GM18868 (cell line): ENCODE measurements at regions not wholly inside any gene's neighbourhood (a gene's known extent, or its start where the extent isn't known, plus 50 kb on each side); places are given as distances from the start of the nearest gene placed in this dataset.
A peak's percentile ranks its signal among the peaks of the same experiment; 100 is the strongest.

Experiments
- ATAC-seq: cut with Tn5 transposase; IDR thresholded peaks from one replicate; pipeline ENCODE4 v1.9.1; 2021; ENCODE audit warnings: mild to moderate bottlenecking, moderate library complexity; ENCODE audit not compliant: unreplicated experiment

DNA sequence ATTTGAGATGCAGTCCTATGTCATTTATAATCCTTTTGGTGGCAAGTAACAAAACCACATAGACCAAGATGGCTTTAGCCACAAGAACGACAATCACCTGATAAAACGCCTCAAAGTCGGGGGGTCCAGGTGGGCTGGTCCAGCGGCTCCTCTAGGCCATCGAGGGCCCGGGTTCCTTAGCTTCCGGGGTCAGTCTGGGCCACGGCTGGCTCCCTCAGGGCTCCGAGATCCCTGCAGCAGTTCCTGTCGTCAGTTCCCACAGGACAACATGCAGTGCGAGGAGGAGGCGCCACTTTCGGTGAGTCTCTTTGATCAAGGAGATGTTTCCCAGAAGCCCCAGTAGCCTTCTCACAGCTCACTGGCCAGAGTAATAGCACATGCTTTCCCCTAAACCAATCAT, 574.6 kb downstream of the AACS start:
- no peak for ATAC-seq

DNA sequence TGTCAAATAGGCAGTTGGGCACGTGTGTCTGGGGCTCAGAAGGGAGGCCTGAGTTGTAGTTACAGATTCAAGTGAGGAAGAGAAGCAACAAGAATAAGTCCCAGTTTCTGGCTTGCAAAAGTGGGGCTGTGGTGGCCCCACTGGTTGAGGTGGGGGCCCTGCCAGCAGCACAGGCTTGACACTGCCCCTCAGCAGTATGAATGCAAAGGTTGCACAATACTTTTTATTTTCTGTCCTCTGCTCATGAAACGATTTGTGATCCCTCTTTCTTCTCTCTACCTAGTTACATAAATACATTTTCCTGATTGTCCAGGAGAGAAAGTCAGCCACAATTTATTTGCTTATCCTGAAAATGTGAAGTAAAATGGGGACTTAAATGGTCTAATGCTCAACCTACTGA, 577.8 kb downstream of the AACS start:
- no peak for ATAC-seq

DNA sequence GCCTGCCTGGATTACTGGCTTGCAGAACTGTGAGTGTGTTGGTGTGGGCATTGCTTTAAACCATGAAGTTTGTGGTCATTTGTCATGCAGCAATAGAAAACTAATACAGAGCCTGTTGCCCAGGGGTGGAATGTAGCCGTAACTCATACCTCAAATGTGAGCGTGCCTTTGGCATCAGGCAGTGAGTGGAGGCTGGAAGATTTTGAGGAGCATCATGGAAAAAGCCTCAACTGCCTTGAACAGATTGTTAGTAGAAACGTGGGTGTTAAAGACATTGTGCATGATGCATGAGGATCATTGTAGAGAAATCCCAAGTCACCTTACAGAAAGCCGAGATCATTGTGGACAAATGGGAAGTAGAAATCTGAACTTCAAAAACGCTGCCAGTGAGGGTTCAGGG, 580.5 kb downstream of the AACS start:
- ATAC-seq, result no peak

DNA sequence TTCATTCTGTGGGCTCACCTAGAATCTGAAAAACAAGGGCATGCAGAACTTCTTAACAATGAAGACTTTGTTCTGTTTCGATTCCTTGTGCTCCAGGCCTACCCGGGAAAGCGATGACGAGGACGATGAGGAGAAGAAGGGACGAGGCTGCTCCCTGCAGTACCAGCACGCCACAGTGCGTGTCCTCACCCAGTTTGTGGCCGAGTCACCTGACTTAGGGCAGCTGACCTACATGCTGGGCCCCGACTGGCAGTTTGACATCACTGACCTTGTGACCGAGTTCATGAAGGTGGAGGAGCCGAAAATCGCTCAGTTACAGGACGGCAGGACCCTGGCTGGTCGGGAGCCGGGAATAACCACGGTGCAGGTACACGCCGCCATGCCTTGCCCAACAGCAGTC, 585.4 kb downstream of the AACS start:
- no peak for ATAC-seq

DNA sequence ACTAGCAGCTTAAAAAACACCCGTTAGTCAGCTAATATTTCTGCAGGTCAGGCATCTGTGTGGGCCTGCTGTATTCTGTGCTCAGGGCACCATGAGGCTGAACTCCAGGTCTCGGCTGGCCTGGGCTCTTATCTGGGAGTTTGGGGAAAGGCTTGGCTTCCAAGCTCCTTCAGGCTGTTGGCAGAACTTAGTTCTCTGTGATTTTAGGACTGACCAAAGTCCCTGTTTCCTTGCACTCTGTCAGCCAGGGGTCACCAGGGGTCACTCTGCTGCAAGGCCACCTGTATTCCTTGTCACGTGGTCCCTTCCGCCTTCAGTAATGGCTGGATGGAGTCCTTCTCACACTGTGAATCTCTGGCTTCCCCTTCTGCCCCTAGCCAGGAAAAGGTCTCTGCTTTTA, 586.4 kb downstream of the AACS start:
- ATAC-seq, result no peak

DNA sequence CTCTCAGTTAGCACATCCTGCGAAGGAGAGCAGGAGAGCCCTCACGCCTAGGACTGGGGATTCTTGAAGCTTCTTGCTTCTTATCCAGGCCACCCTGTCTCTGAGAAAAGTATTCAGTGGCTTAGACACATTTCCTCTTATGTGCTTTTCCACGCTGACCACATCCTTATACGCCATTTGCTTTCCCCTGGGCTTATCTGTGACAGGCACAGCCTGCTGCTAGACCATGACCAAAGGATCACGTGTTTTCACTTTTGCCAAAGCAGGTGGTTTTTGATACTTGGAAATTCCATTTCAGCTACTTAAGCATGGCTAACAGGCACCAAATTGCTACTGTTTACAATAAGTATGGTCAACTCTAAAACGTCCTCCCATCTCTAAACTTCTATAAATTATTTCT, 587.4 kb downstream of the AACS start:
- ATAC-seq, result no peak

DNA sequence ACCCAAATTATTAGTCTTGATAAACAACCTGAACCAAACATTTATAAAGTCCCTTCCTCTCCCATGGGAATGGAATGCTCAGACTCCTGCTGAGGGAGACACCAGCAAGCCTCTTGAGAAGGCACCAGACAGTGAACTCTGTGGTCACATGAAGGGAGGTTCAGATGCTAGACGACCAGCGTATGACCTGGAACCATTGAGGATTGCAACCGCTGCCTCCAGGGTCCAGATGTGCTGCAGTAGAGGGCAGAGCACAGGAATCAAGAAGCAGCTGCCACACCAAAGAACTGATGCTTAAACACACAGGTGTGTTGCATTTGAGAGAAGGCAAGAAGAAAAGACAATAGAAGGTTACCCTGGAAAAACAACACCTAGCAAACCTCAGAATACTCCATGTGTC, 592.4 kb downstream of the AACS start:
- ATAC-seq, result no peak

DNA sequence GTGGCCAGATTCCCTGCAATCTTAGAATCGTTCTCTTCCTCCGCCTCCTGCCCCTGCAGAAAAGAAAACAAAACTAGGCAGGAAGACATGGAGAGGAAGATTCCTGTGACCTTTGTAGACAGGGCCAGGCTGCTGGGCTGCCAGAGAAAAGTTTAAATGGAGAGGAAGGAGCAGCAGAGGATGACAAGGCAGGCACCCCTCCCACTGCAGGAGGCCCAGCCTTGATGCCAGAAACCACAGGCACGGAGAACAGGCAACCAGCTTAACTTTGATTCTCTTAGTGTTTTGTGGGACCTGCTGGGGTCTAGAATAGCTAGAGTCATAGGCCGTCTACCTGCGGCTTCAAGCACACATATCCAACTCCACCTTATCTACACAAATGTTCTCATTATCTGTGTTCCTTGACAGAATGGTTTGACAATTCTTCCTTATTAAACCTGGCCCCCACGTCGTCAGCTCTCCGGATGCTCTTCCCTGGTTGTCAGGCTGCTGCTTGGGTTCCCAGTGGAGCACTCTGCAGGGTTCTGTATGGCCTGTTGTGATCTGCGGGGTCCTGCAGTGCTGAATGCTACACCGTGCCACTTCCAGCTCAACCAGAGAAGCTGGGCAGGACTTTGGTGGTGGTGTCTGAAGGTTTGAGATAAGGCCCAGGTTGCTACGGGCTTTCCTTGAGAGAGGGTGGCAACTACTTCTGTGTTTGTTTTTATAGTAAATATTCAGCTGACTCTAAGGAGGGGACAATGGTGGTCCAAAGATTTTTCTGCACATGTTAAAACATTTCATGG, 609.5 kb downstream of the AACS start:
- no peak for ATAC-seq

DNA sequence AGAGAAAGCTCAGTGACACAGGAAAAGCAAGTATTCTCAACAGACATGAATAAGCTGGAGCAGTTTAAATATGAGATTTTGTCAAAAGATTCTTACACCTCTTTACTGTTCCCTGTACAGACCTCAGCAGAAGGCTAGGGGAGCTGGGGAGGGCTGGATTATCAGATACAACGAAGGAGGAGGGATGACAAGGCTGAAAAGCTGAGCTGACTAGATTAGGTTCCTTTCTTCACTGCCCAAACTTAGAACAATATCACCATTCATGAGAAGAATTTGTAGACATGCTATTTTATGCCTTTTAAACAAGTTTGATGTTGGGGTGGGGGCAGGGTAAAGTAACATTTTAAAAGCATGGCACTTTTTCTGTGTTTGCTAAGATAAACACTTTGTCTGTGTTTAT, 611.1 kb downstream of the AACS start:
- ATAC-seq, result no peak

DNA sequence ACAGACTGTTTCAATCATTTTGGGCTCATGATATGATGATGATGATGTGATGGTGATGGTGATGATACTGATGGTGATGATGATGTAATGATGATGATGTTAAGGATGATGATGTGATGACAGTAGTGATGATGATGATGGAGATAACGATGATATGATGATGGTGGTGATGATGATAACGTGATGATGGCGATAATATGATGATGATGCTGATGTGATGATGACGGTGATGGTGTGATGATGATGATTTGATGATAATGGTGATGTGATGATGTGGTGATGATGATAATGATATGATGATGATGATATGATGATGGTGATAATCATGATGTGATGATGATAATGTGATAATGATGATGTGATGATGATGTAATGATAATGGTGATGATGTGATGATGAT, 612.6 kb downstream of the AACS start:
- no peak for ATAC-seq

DNA sequence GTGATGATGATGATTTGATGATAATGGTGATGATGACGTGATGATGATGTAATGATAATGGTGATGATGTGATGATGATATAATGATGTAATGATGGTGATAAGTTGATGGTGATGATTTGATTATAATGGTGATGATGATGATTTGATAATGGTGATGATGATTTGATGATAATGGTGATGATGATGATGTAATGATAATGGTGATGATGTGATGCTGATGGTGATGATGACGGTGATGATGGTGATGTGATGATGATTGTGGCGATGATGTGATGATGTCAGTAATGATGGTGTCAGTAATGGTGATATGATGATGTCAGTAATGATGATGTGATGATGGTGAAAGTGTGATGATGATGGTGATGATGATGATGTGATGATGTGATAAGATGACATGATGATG, 613.4 kb downstream of the AACS start:
- ATAC-seq, result no peak

DNA sequence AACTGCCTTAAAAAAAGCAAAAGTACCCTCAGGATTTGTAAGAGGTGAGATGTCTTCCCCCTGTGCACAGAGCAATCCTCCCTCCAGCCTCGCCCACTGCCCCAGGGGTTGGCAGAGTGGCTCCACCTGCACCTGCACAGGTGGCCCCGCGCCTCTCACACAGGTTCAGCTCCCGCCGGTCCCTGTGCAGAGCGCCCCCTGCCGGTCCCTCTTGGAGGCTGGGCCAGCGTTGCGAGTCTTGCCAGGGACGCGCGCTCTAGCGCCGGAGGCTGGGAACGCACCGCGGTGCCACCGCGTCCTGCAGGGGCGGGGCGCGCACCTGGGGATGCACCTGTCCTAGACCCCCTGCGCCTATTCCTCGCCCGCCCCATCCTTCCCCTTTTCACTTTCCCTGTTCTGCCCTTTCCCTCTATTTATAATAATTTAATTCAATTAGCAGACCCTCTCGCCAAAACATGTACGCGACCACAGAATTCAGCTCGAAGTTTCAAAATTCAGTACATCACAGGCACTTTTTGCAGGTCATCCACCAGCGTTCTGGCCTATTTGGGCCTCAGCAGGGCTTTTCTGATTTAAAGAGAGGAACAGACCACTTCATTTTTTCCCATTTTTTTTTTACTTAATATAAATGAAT, 618.6 kb downstream of the AACS start:
- peak; percentile 95 for ATAC-seq

DNA sequence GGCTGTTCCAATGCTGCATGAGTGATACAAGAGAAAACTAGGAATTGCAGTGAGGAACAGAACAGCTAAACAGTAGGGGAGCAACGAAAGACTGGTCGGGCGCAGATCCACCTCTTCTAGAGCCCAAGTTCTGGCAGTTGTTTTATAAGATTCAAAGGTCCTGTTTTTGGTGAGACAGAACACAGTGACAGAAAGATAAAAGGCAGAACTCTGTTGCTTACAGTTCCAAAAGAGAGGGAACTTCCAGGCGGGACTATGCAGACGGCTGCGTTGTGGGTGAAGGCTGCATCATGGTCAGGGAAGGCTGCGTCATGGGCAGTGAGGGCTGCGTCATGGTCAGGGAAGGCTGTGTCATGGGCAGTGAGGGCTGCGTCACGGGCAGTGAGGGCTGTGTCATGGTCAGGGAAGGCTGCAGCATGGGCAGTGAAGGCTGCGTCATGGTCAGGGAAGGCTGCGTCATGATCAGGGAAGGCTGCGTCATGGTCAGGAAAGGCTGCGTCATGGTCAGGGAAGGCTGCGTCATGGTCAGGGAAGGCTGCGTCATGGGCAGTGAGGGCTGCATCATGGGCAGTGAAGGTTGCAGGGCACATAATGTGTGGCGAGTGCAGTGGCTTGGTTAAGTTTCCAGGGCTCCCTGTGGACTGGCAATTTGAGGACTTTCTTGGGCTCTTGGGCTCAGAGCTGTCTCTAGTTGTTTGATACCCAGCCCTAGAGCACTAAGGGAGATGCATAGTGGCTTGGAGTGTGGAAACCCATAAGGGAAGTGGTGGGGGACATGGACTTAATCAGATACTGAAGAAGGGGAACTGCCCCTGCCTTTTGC, 619.9 kb downstream of the AACS start:
- no peak for ATAC-seq

DNA sequence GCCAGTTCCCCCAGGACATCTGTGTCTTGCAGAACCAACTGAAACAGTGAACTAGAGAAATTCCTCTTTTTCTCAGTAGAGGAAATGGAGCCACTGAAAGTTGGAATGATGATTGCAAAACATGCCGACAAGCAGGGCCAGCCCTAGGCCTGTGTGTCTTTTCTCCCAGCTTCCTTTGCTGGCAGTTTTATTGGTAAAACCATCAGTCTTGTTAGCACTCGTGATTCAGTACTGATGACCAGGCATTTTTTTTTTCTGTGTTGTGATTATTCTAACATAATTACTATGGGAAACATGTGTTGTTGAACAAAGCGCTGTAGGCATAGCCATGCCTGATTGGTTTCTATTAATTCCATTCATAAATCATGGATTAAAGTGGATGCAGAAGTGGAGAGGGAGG, 620.7 kb downstream of the AACS start:
- ATAC-seq, result no peak

DNA sequence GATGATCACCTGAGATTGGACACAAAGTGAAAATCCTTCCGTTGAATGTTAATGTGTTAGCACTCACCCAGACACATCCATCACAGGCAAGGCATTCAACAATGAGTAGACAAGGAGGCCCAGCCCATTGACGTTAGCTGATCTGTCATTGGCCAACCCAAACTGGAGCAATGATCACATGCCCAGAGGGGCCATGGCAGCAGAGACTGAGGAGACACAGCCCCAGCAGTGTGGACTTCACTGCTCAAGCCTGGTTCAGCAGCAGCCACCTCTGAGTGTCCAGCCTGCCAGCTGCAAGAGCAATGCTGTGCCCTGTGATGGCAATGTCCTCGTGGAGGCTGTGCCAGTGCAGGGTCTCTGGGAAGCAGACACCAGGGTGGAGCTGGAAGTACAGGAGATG, 622.2 kb downstream of the AACS start:
- no peak for ATAC-seq

DNA sequence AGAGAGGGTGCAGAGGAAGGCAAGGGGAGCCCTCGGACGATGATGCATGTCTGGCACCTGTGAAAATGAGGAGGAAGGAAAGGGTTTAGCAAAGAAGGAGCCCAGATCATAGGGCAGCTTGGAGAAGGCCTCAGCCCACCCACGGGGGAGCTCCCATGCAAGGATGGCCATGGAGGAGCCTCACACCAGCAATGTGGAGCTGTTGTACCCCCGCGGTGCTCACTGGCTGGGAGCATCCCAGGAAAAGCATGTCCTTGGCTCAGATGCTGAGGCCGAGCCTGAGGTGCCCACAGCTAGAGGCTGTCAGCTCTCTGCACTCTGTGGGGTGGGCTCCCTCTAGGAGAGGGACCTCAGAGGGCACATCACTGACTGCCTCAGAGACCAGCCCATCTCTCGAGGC, 622.6 kb downstream of the AACS start:
- ATAC-seq, result no peak

DNA sequence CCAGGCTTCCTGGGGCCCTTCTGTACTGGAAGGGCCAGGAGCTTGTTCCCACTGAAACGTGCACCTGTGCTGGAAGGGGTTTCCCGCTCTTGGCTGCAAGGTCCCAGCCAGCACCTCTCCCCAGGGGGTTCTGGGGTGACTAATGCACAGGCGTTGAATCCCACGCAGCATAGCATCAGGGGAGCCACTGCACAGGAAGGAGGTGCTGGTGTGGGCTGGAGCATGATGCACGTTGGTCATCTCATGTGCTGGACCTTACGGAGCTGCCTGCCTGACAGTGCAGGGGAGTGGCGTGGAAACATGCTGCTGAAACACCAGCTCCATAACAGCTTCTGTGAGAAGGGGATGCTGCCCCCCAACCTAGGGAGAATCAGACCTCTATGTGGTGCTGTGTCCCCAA, 623.0 kb downstream of the AACS start:
- no peak for ATAC-seq

DNA sequence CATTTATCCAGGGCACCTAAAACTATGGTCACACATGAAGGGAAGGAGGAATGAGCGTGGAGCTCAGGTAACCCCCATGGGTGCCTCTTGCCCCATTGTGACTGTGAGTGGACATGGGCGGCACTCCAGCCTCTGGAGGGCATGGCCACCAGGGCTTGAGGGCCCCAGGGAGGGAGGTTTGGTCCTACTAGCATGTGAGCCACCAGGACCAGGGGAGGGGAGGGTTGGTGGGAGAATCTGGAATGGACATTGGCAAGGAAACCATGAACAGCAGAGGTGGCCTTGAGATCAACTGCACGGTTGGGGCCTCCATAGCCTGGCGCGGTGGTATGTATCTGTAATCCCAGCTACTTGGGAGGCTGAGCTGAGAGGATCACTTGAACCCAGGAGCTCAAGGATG, 623.6 kb downstream of the AACS start:
- no peak for ATAC-seq

DNA sequence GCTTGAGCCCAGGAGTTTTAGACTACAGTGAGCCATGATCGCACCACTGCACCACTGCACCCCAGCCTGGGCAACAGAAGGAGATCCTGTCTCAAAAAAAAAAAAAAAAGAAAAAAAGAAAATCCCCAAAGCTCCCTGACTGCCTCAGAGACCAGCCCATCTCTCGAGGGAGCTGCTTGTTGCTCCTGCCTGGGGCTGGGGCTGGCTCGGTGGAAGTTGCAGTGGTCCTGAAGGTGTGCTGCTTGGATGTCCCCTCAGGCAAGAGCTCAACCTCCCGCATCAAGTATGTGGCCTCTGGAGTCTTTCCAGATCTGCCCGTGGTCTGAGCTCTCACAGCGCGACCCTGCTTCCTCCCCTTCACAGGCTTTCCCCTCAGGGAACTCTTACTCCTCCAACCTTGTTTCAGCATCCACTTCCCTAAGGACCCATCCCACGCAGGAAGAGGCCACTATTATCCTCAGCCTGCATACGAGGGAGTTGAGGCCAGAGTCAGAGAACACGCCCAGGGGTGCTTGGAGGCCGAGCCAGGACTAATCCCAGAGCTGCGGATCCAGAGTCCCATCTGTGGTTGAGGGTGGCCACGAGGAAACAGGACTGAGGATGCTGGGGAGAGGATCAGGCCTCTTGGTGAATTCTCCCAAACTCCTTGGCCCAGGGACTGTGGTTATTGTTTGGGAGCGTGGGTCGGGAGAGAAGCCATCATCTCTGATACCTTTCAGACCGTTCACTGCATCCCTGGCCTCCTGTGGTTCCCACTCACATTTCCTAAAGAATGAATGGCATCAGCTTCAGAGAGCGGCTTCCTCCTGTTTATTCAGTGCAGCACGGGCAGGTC, 624.6 kb downstream of the AACS start:
- no peak for ATAC-seq

DNA sequence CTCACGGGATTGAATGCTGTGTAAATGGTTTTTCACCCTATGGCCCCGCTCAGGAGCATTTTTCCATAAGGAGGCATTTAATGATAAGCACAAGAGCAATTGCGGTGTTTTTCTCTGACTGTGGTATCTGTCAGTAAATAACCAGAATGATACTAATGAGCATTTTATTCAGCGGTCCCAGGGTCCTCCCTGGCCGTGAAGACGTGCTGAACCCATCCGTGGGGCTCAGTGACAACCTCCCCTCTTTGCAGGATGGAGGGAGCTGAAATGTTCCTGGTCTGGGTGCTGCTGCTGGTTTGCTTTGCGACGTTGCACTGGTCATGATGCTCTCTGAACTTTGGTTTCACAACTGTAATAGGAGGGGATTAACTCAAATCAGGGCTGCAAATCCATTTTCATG, 625.6 kb downstream of the AACS start:
- ATAC-seq, result no peak

DNA sequence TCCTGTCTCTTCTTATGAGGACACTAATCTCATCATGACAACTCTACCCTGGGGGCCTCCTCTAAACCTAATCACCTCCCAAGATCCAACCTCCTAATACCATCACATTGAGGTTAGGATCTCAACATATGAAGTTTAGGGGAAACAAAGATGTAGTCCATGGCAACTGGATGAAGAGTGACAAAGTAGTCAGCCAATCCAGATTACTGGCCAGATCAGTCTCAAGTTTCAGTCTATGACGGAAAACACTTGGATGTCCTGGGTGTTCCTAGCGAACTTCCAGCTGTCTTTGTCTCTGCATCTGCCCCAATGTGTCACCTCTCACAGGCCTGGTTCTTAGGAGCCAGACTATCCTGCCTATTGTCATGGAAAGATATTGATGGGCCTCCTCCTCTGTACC, 630.8 kb downstream of the AACS start:
- ATAC-seq, result no peak
